Activated CD4-positive, alpha-beta memory T cell treated with anti-CD3 and anti-CD28 coated beads for 36 hours (primary cell): ENCODE measurements at regions not wholly inside any gene's neighbourhood (a gene's known extent, or its start where the extent isn't known, plus 50 kb on each side); places are given as distances from the start of the nearest gene placed in this dataset.
"Not testable (repeated sequence)": the region's sequence is repeated elsewhere in the genome, so short reads cannot be mapped to it uniquely, and the experiment has no call there.

Experiments used
- CTCF ChIA-PET: fragments of 350-600 bp; sonication (Branson Sonifier 250); formaldehyde crosslinking; loops from one replicate; lab custom pipeline; 2021; ENCODE audit warnings: antibody characterized with exemption, inconsistent platforms; lab: Charles Lee
- POLR2A ChIA-PET: fragments of 350-600 bp; sonication (Branson Sonifier 250); formaldehyde crosslinking; loops from one replicate; lab custom pipeline; 2021; ENCODE audit warnings: antibody characterized with exemption; lab: Charles Lee
- DNase-seq: peaks from one replicate; pipeline ENCODE4 v3.0.0-alpha.2; 2020
- H3K27ac Mint-ChIP-seq: one replicate; pipeline ENCODE4 v1.8.0; 2021; ENCODE audit warnings: mixed read lengths
- H3K27me3 Mint-ChIP-seq: one replicate; pipeline ENCODE4 v1.8.0; 2021; ENCODE audit warnings: mixed read lengths
- H3K36me3 Mint-ChIP-seq: one replicate; pipeline ENCODE4 v1.8.0; 2021; ENCODE audit warnings: mixed read lengths
- H3K4me1 Mint-ChIP-seq: one replicate; pipeline ENCODE4 v1.8.0; 2021; ENCODE audit warnings: low read depth, mixed read lengths
- H3K4me3 Mint-ChIP-seq: one replicate; pipeline ENCODE4 v1.8.0; 2021; ENCODE audit warnings: mild to moderate bottlenecking, mixed read lengths
- H3K9me3 Mint-ChIP-seq: one replicate; pipeline ENCODE4 v1.8.0; 2021; ENCODE audit warnings: mixed read lengths
- intact Hi-C: fragments of 100-400 bp; cut with micrococcal nuclease; formaldehyde crosslinking; loops from one replicate; pipeline ENCODE4 v1.15.1; 2023

GRCh38 chr3:152586974-152587373, 248.0 kb upstream of the P2RY1 start:
- no peaks in the 10 kb centered on the region for H3K9me3 Mint-ChIP-seq
- H3K4me3 Mint-ChIP-seq, result no peak overlapping the region
- intact Hi-C loops, result no loop called here
- no peak for DNase-seq
- no peak overlapping the region for H3K27ac Mint-ChIP-seq
- ChIA-PET CTCF (no interaction called here), POLR2A (no interaction called here)
- H3K4me1 Mint-ChIP-seq, result no peaks in the 10 kb centered on the region
- H3K36me3 Mint-ChIP-seq, result no peaks in the 10 kb centered on the region
- peaks cover 2% of the 10 kb centered on the region for H3K27me3 Mint-ChIP-seq

GRCh38 chr3:152587861-152588260, 247.1 kb upstream of the P2RY1 start:
- POLR2A ChIA-PET, result no interaction called here
- DNase-seq, result no peak
- intact Hi-C loops, result no loop called here
- Mint-ChIP-seq H3K4me3 (no peak overlapping the region), H3K27me3 (peaks cover 2% of the 10 kb centered on the region), H3K4me1 (no peaks in the 10 kb centered on the region), H3K27ac (no peak overlapping the region), H3K9me3 (no peaks in the 10 kb centered on the region), H3K36me3 (no peaks in the 10 kb centered on the region)
- CTCF ChIA-PET, result no interaction called here

GRCh38 chr3:152589644-152590043, 245.3 kb upstream of the P2RY1 start:
- DNase-seq, result no peak
- Mint-ChIP-seq H3K27me3 (peaks cover 2% of the 10 kb centered on the region), H3K4me3 (no peak overlapping the region), H3K36me3 (no peaks in the 10 kb centered on the region), H3K9me3 (no peaks in the 10 kb centered on the region), H3K4me1 (no peaks in the 10 kb centered on the region), H3K27ac (no peak overlapping the region)
- POLR2A ChIA-PET, result no interaction called here
- intact Hi-C loops, result no loop called here
- CTCF ChIA-PET, result no interaction called here

- CTCF ChIA-PET, result no interaction called here
- Mint-ChIP-seq H3K27me3 (no peaks in the 10 kb centered on the region), H3K9me3 (no peaks in the 10 kb centered on the region), H3K4me3 (no peak overlapping the region), H3K27ac (no peak overlapping the region), H3K36me3 (no peaks in the 10 kb centered on the region), H3K4me1 (peaks cover 7% of the 10 kb centered on the region)
- POLR2A ChIA-PET, result no interaction called here
- intact Hi-C loops, result no loop called here
- no peak for DNase-seq
Measured at GRCh38 chr3:152591515-152591914, 243.4 kb upstream of the P2RY1 start.

GRCh38 chr3:152593242-152593641, 241.7 kb upstream of the P2RY1 start:
- Mint-ChIP-seq H3K9me3 (no peaks in the 10 kb centered on the region), H3K4me3 (no peak overlapping the region), H3K27ac (no peak overlapping the region), H3K4me1 (peaks cover 10% of the 10 kb centered on the region), H3K27me3 (no peaks in the 10 kb centered on the region), H3K36me3 (no peaks in the 10 kb centered on the region)
- ChIA-PET CTCF (no interaction called here), POLR2A (no interaction called here)
- no peak for DNase-seq
- intact Hi-C loops, result no loop called here

- ChIA-PET CTCF (no interaction called here), POLR2A (no interaction called here)
- intact Hi-C loops, result no loop called here
- Mint-ChIP-seq H3K4me3 (no peak overlapping the region), H3K27me3 (no peaks in the 10 kb centered on the region), H3K27ac (no peak overlapping the region), H3K9me3 (no peaks in the 10 kb centered on the region), H3K4me1 (peaks cover 10% of the 10 kb centered on the region), H3K36me3 (no peaks in the 10 kb centered on the region)
- DNase-seq, result no peak
Measured at GRCh38 chr3:152595975-152596821, 238.7 kb upstream of the P2RY1 start.

- H3K4me3 Mint-ChIP-seq, H3K36me3 Mint-ChIP-seq, H3K27ac Mint-ChIP-seq, H3K27me3 Mint-ChIP-seq, POLR2A ChIA-PET, intact Hi-C loops, H3K9me3 Mint-ChIP-seq, DNase-seq, CTCF ChIA-PET: not testable (repeated sequence)
- peaks cover 10% of the 10 kb centered on the region for H3K4me1 Mint-ChIP-seq
Measured at GRCh38 chr3:152596832-152597231, 238.1 kb upstream of the P2RY1 start.

- CTCF ChIA-PET, result interaction anchor here (0.6 kb wide), 1 partner anchor 159 kb away, joined by 3 read pairs; no protein-coding TSS in a partner anchor
Measured at GRCh38 chr3:152606146-152606545, 228.8 kb upstream of the P2RY1 start.

GRCh38 chr3:152607179-152607578, 227.8 kb upstream of the P2RY1 start:
- no peaks in the 10 kb centered on the region for H3K36me3 Mint-ChIP-seq

More at GRCh38 chr3:152606146-152606545, 228.8 kb upstream of the P2RY1 start:
- intact Hi-C loops, result no loop called here
- no peak overlapping the region for H3K27ac Mint-ChIP-seq
- no peaks in the 10 kb centered on the region for H3K36me3 Mint-ChIP-seq
- no peaks in the 10 kb centered on the region for H3K4me1 Mint-ChIP-seq
- no peak for DNase-seq
- H3K9me3 Mint-ChIP-seq, result no peaks in the 10 kb centered on the region
- POLR2A ChIA-PET, result no interaction called here
- no peak overlapping the region for H3K4me3 Mint-ChIP-seq
- H3K27me3 Mint-ChIP-seq, result peaks cover 3% of the 10 kb centered on the region

GRCh38 chr3:152608696-152609594, 226.0 kb upstream of the P2RY1 start:
- CTCF ChIA-PET, result no interaction called here
- no peak overlapping the region for H3K27ac Mint-ChIP-seq
- H3K36me3 Mint-ChIP-seq, result no peaks in the 10 kb centered on the region

More at GRCh38 chr3:152607179-152607578, 227.8 kb upstream of the P2RY1 start:
- intact Hi-C loops, result no loop called here
- DNase-seq, result no peak
- ChIA-PET POLR2A (no interaction called here), CTCF (no interaction called here)
- no peak overlapping the region for H3K27ac Mint-ChIP-seq
- no peak overlapping the region for H3K4me3 Mint-ChIP-seq
- peaks cover 4% of the 10 kb centered on the region for H3K27me3 Mint-ChIP-seq
- H3K9me3 Mint-ChIP-seq, result no peaks in the 10 kb centered on the region
- no peaks in the 10 kb centered on the region for H3K4me1 Mint-ChIP-seq

GRCh38 chr3:152609891-152610290, 225.0 kb upstream of the P2RY1 start:
- Mint-ChIP-seq H3K36me3 (no peaks in the 10 kb centered on the region), H3K4me3 (no peak overlapping the region), H3K27me3 (peaks cover 5% of the 10 kb centered on the region), H3K4me1 (no peaks in the 10 kb centered on the region), H3K27ac (no peak overlapping the region), H3K9me3 (no peaks in the 10 kb centered on the region)
- DNase-seq, result no peak
- POLR2A ChIA-PET, result no interaction called here
- intact Hi-C loops, result no loop called here
- CTCF ChIA-PET, result no interaction called here

More at GRCh38 chr3:152608696-152609594, 226.0 kb upstream of the P2RY1 start:
- no peak overlapping the region for H3K4me3 Mint-ChIP-seq
- peaks cover 5% of the 10 kb centered on the region for H3K27me3 Mint-ChIP-seq
- DNase-seq, result no peak
- no peaks in the 10 kb centered on the region for H3K9me3 Mint-ChIP-seq
- H3K4me1 Mint-ChIP-seq, result no peaks in the 10 kb centered on the region
- intact Hi-C loops, result no loop called here
- POLR2A ChIA-PET, result no interaction called here

GRCh38 chr3:152610622-152611021, 224.3 kb upstream of the P2RY1 start:
- intact Hi-C loops, result no loop called here
- H3K4me3 Mint-ChIP-seq, result no peak overlapping the region
- peaks cover 9% of the 10 kb centered on the region for H3K27me3 Mint-ChIP-seq
- no peaks in the 10 kb centered on the region for H3K36me3 Mint-ChIP-seq
- CTCF ChIA-PET, result no interaction called here
- no peaks in the 10 kb centered on the region for H3K9me3 Mint-ChIP-seq
- no peaks in the 10 kb centered on the region for H3K4me1 Mint-ChIP-seq
- no peak overlapping the region for H3K27ac Mint-ChIP-seq
- no peak for DNase-seq
- POLR2A ChIA-PET, result no interaction called here
